Suprapubic skin (tissue), 4 donors: ENCODE measurements at regions not wholly inside any gene's neighbourhood (a gene's known extent, or its start where the extent isn't known, plus 50 kb on each side); places are given as distances from the start of the nearest gene placed in this dataset.

Experiments used
- EP300 ChIP-seq: sonication (generic); formaldehyde crosslinking; IDR thresholded peaks from one replicate; pipeline ENCODE4 v1.6.1; 2017; ENCODE audit warnings: antibody characterized with exemption
- POLR2A ChIP-seq, 2 donors: fragments of 450-650 bp; IDR thresholded peaks; one replicate each; pipeline ENCODE4 v1.6.1; 2017; ENCODE audit warnings: antibody characterized with exemption in 2 of 2, mild to moderate bottlenecking in 2 of 2, moderate library complexity in 2 of 2
- POLR2AphosphoS5 ChIP-seq, 3 donors: sonication (generic); formaldehyde crosslinking; IDR thresholded peaks; one replicate each; pipeline ENCODE4 v1.6.1; 2017; ENCODE audit warnings: antibody characterized with exemption in 3 of 3
- TF ChIP-seq, protein P1 (sequence below), 2 donors: fragments of 200-600 bp in 1 of 2; fragments of 450-650 bp in 1 of 2; sonication (generic) in 1 of 2; IDR thresholded peaks; one replicate each; pipeline ENCODE4 v1.5.1; 2016 to 2019; ENCODE audit warnings: antibody characterized with exemption in 2 of 2, mild to moderate bottlenecking in 1 of 2, moderate library complexity in 1 of 2

DNA sequence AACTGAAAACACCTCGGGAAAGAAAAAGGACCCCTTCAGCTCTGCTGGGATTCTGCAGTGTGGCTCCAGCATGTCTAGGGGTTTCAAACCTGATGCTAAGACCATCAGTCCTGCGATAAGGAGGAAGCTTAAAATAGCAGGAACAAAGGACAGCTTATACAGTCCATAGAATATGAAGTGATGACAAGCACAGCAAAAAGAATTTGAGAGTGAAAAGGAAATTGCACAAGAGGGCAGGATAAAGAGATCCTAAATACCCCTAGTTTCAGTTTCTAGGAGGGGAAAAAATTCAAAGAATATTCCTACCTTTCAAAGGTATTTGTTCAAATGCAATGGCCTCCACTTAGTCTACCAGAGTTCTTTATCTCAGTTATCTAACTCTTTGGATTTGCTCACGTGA lies 171.4 kb downstream of the TGFB2 start:
- TF ChIP-seq, protein P1, sequence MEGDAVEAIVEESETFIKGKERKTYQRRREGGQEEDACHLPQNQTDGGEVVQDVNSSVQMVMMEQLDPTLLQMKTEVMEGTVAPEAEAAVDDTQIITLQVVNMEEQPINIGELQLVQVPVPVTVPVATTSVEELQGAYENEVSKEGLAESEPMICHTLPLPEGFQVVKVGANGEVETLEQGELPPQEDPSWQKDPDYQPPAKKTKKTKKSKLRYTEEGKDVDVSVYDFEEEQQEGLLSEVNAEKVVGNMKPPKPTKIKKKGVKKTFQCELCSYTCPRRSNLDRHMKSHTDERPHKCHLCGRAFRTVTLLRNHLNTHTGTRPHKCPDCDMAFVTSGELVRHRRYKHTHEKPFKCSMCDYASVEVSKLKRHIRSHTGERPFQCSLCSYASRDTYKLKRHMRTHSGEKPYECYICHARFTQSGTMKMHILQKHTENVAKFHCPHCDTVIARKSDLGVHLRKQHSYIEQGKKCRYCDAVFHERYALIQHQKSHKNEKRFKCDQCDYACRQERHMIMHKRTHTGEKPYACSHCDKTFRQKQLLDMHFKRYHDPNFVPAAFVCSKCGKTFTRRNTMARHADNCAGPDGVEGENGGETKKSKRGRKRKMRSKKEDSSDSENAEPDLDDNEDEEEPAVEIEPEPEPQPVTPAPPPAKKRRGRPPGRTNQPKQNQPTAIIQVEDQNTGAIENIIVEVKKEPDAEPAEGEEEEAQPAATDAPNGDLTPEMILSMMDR (IDR thresholded peaks at IDR 0.05), result no peak
- TF ChIP-seq POLR2A (IDR thresholded peaks at IDR 0.05) (no peak), POLR2AphosphoS5 (IDR thresholded peaks at IDR 0.05) (no peak), EP300 (no peak)
